Chondrocyte (in vitro differentiated cells): ENCODE measurements at regions not wholly inside any gene's neighbourhood (a gene's known extent, or its start where the extent isn't known, plus 50 kb on each side); places are given as distances from the start of the nearest gene placed in this dataset.

Experiments
- DNase-seq: peaks from one replicate; pipeline ENCODE4 v3.0.0; 2021; ENCODE audit warnings: mixed read lengths, low spot score
- H3K27ac Mint-ChIP-seq: one replicate; pipeline ENCODE4 v1.8.0; 2021; ENCODE audit warnings: mild to moderate bottlenecking, moderate library complexity, mixed read lengths; ENCODE audit not compliant: unreplicated experiment
- H3K27me3 Mint-ChIP-seq: 2 replicates; pipeline ENCODE4 v1.8.0; 2021; ENCODE audit warnings: low read depth, mixed read lengths
- H3K36me3 Mint-ChIP-seq: 2 replicates; pipeline ENCODE4 v1.8.0; 2021; ENCODE audit warnings: low read depth, mixed read lengths
- H3K4me1 Mint-ChIP-seq: 2 replicates; pipeline ENCODE4 v1.8.0; 2021; ENCODE audit warnings: low read depth, mild to moderate bottlenecking, mixed read lengths
- H3K4me3 Mint-ChIP-seq: one replicate; pipeline ENCODE4 v1.8.0; 2021; ENCODE audit warnings: mild to moderate bottlenecking, moderate library complexity, mixed read lengths; ENCODE audit not compliant: unreplicated experiment
- H3K9me3 Mint-ChIP-seq: 2 replicates; pipeline ENCODE4 v1.8.0; 2021; ENCODE audit warnings: low read depth, mixed read lengths
- CTCF ChIP-seq: fragments of 200-600 bp; sonication (generic); IDR thresholded peaks from 2 replicates; pipeline ENCODE4 v1.5.0; 2021; ENCODE audit warnings: antibody characterized with exemption, mild to moderate bottlenecking, moderate library complexity

GRCh38 chr21:20023193-20023592, 975.0 kb upstream of the NCAM2 start:
- Mint-ChIP-seq H3K36me3 (no peaks in the 10 kb centered on the region), H3K4me1 (no peaks in the 10 kb centered on the region), H3K27me3 (no peaks in the 10 kb centered on the region), H3K27ac (no peak overlapping the region), H3K9me3 (peaks cover 7% of the 10 kb centered on the region), H3K4me3 (no peak overlapping the region)
- DNase-seq, result no peak
- no peak for TF ChIP-seq CTCF

DNA sequence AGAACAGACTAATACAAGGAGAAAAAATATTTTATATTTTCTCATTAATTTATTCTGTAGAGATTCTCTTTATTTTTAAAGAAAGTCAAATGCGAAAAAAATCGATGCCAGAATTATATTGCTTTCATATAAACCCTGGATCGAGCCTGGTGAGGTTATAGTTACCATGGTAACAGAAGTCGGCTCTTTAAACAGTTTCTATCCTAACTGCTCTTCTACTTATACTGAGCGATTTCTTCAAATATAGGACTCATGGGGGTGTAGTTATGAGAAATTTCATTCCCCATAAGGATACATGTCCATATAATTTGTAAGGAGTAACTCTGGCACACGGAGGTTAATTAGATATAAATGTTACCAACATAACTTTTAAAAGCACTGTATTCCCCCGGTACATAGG, 973.5 kb upstream of the NCAM2 start:
- H3K27ac Mint-ChIP-seq, result no peak overlapping the region
- H3K9me3 Mint-ChIP-seq, result peaks cover 7% of the 10 kb centered on the region
- DNase-seq, result no peak
- no peaks in the 10 kb centered on the region for H3K36me3 Mint-ChIP-seq
- no peaks in the 10 kb centered on the region for H3K27me3 Mint-ChIP-seq
- no peaks in the 10 kb centered on the region for H3K4me1 Mint-ChIP-seq
- no peak for TF ChIP-seq CTCF
- no peak overlapping the region for H3K4me3 Mint-ChIP-seq

DNA sequence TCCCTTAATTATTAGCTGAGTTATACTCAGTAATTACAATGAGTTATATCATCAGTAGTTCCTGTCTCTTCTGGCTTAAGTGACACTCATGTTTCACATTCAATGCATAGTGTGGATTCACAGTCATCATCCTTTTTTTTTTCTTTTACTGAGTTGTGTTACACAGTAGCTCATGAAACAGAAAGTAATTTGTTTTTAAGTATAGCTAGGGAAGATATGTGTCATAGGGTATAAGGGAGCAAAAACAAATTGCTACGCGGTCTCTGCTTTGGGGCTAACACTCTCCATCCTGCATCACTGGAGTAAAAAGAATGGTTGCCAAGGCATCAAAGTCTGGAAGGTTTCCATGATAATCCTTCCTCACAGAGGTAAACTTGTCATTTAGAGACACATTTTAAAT, 971.7 kb upstream of the NCAM2 start:
- no peak for TF ChIP-seq CTCF
- H3K27me3 Mint-ChIP-seq, result no peaks in the 10 kb centered on the region

DNA sequence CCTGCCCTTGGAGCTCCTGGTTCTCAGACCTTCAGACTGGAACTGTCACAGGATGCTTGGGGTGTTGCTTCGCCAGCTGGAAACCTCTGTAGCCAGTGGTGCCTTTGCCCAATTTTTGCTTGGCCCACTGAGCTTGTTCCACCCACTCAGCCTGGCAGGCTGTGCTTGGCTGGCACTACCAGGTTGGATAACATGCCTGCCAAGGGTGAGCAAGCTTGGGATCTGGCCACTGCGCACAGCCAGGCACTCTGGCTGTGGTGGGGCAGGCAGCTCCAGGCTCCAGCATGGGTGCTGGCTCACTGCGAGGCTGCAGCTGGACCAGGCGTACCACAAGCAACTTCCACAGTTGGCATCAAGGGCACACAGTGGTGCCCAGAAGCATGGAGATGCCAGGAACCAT, 967.8 kb upstream of the NCAM2 start:
- no peak overlapping the region for H3K27ac Mint-ChIP-seq
- no peaks in the 10 kb centered on the region for H3K36me3 Mint-ChIP-seq
- H3K4me1 Mint-ChIP-seq, result no peaks in the 10 kb centered on the region
- no peaks in the 10 kb centered on the region for H3K9me3 Mint-ChIP-seq
- DNase-seq, result peak; percentile 58
- TF ChIP-seq CTCF, result no peak
- H3K4me3 Mint-ChIP-seq, result no peak overlapping the region
- H3K27me3 Mint-ChIP-seq, result no peaks in the 10 kb centered on the region

More for the DNA sequence above, 971.7 kb upstream of the NCAM2 start:
- Mint-ChIP-seq H3K9me3 (peaks cover 3% of the 10 kb centered on the region), H3K36me3 (no peaks in the 10 kb centered on the region), H3K4me1 (no peaks in the 10 kb centered on the region), H3K4me3 (no peak overlapping the region), H3K27ac (no peak overlapping the region)
- no peak for DNase-seq

DNA sequence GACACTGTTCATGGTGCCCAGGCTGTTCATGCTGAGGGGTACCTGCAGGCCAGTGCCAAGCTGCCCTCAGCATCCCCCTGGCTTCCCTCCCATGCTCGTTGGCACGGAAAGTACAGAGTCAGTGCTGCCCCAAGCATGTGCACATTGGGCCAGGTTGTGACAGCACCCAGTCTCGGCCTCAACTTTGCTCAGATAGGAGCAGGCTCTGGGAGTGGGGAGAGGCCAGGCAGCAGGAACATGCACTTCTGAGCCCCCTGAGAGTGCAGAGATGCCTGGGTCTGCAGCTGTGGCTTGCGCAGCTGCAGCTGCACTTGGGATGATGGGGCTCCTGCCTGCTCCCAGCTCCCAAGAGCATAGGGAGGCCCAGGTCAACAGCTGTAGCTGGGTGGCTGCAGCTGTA, 966.4 kb upstream of the NCAM2 start:
- Mint-ChIP-seq H3K36me3 (no peaks in the 10 kb centered on the region), H3K4me3 (no peak overlapping the region), H3K4me1 (no peaks in the 10 kb centered on the region), H3K9me3 (peaks cover 5% of the 10 kb centered on the region), H3K27me3 (no peaks in the 10 kb centered on the region), H3K27ac (no peak overlapping the region)
- TF ChIP-seq CTCF, result no peak
- peak; percentile 63 for DNase-seq
